ENCODE measurements at regions not wholly inside any gene's neighbourhood (a gene's known extent, or its start where the extent isn't known, plus 50 kb on each side); places are given as distances from the start of the nearest gene placed in this dataset.

DNA sequence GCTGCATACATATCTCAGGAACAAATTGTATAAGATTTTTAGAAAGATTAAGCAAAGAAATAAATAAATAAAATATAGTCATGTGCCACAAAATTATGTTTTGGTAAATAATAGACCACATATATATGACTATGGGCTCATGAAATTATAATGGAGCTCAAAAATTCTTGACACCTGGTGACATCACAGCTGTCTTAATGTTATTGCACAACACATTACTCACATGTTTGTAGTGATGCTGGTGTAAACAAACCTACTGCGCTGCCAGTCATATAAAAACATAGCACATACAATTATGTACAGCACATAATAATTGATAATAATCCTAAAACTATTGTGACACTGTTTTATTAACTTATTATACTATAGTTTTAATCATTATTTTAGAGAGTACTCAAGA lies 1159.1 kb downstream of the SI start:
- H3K27me3 ChIP-seq (ENCODE audit: control insufficient read depth, insufficient read depth, low read length), result no peaks in the 10 kb centered on the region
- H4K20me1 ChIP-seq (ENCODE audit: control insufficient read depth, extremely low read depth, insufficient read depth, low read length), result no peaks in the 10 kb centered on the region
- H3K9me3 ChIP-seq (ENCODE audit: control insufficient read depth, insufficient read depth, low read depth, low read length), result no peaks in the 10 kb centered on the region
- no peak overlapping the region for H3K4me2 ChIP-seq (ENCODE audit: extremely low read depth, insufficient read depth, low read length)
- no peak overlapping the region for H3K9ac ChIP-seq (ENCODE audit: insufficient read depth, low read length)
- H3K79me2 ChIP-seq (ENCODE audit: control insufficient read depth, insufficient read depth, low read length), result no peaks in the 10 kb centered on the region
- H3K27ac ChIP-seq (ENCODE audit: insufficient read depth, low read length), result no peak overlapping the region
- H3K4me1 ChIP-seq (ENCODE audit: control insufficient read depth, extremely low read depth, insufficient read depth, low read length), result no peaks in the 10 kb centered on the region
- DNase-seq (ENCODE audit: low read depth in 2 of 2), result no peak
- no peak for TF ChIP-seq EZH2 (IDR thresholded peaks at IDR 0.05; ENCODE audit: low read length, missing control alignments)
- TF ChIP-seq, protein P1, sequence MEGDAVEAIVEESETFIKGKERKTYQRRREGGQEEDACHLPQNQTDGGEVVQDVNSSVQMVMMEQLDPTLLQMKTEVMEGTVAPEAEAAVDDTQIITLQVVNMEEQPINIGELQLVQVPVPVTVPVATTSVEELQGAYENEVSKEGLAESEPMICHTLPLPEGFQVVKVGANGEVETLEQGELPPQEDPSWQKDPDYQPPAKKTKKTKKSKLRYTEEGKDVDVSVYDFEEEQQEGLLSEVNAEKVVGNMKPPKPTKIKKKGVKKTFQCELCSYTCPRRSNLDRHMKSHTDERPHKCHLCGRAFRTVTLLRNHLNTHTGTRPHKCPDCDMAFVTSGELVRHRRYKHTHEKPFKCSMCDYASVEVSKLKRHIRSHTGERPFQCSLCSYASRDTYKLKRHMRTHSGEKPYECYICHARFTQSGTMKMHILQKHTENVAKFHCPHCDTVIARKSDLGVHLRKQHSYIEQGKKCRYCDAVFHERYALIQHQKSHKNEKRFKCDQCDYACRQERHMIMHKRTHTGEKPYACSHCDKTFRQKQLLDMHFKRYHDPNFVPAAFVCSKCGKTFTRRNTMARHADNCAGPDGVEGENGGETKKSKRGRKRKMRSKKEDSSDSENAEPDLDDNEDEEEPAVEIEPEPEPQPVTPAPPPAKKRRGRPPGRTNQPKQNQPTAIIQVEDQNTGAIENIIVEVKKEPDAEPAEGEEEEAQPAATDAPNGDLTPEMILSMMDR (conservative IDR thresholded peaks at IDR 0.05 in 1 of 2, IDR thresholded peaks at IDR 0.05 in 1 of 2; ENCODE audit: low read depth in 1 of 2, low read length in 2 of 2), result no peak
- no peak overlapping the region for H2AFZ ChIP-seq (ENCODE audit: low read length)
- H3K4me3 ChIP-seq (replicated peaks in 1 of 4; ENCODE audit: control extremely low read depth in 1 of 4, insufficient read depth in 1 of 4, low read depth in 3 of 4, low read length in 4 of 4), result no peak overlapping the region
- H3K36me3 ChIP-seq (ENCODE audit: control insufficient read depth, insufficient read depth, low read length), result no peaks in the 10 kb centered on the region

DNA sequence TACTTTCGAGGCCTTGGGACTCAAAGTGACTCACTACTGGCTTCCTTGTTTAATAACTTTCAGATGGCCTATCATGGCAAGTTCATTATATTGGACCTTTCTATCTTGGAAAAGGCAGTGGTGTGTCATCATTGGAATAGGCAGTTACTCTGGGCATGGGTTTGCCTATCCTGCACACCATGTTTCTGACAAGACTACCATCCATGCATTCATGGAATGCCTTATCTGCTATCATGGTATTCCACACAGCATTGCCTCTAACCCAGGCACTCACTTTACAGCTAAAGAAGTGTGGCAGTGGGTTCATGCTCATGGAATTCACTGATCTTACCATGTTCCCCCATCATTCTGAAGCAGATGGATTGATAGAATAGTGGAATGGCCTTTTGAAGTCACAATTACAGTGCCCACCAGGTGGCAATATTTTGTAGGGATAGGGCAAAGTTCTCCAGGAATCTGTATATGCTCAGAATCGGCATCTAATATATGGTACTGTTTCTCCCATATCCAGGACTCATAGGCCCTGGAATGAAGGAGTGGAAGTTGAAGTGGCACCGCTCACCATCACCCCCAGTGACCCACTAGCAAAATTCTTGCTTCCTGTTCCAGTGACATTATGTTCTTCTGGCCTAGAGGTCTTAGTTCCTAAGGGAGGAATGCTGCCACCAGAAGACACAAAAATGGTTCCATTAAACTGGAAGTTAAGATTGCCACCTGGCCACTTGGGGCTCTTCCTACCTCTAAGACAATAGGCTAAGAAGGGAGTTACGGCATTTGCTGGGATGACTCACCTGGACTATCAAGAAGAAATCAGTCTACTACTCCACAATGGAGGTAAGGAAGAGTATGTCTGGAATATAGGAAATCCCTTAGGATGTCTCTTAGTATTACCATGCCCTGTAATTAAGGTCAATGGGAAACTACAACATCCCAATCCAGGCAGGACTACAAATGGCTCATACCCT lies 1161.4 kb downstream of the SI start:
- TF ChIP-seq EZH2 (IDR thresholded peaks at IDR 0.05; ENCODE audit: low read length, missing control alignments), result no peak
- TF ChIP-seq, protein P1 (conservative IDR thresholded peaks at IDR 0.05 in 1 of 2, IDR thresholded peaks at IDR 0.05 in 1 of 2; ENCODE audit: low read depth in 1 of 2, low read length in 2 of 2), result no peak
- Histone ChIP-seq H3K9me3 (ENCODE audit: control insufficient read depth, insufficient read depth, low read depth, low read length) (no peaks in the 10 kb centered on the region), H3K27ac (ENCODE audit: insufficient read depth, low read length) (no peak overlapping the region), H3K4me1 (ENCODE audit: control insufficient read depth, extremely low read depth, insufficient read depth, low read length) (no peaks in the 10 kb centered on the region), H3K79me2 (ENCODE audit: control insufficient read depth, insufficient read depth, low read length) (no peaks in the 10 kb centered on the region), H4K20me1 (ENCODE audit: control insufficient read depth, extremely low read depth, insufficient read depth, low read length) (no peaks in the 10 kb centered on the region), H3K9ac (ENCODE audit: insufficient read depth, low read length) (no peak overlapping the region), H3K27me3 (ENCODE audit: control insufficient read depth, insufficient read depth, low read length) (no peaks in the 10 kb centered on the region), H2AFZ (ENCODE audit: low read length) (no peak overlapping the region), H3K4me3 (replicated peaks in 1 of 4; ENCODE audit: control extremely low read depth in 1 of 4, insufficient read depth in 1 of 4, low read depth in 3 of 4, low read length in 4 of 4) (no peak overlapping the region), H3K36me3 (ENCODE audit: control insufficient read depth, insufficient read depth, low read length) (no peaks in the 10 kb centered on the region), H3K4me2 (ENCODE audit: extremely low read depth, insufficient read depth, low read length) (no peak overlapping the region)
- DNase-seq (ENCODE audit: low read depth in 2 of 2), result no peak

DNA sequence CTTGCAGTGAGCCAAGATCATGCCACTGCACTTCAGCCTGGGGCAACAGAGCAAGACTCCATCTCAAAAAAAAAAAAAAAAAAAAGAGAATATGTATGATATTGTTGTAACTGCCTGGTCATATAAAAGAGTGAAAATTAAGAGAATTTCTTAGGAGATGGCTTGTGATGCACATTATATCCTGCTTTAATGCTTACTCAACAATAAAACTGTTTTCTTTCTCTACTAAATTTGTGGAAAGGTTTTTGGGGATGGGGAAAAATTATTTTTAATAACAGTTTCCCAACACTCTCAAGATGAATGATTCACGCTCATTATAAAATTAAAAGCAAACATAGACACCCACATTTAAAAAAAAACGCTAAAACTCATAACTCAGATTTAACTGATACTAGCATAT lies 1163.0 kb downstream of the SI start:
- Histone ChIP-seq H3K4me3 (replicated peaks in 1 of 4; ENCODE audit: control extremely low read depth in 1 of 4, insufficient read depth in 1 of 4, low read depth in 3 of 4, low read length in 4 of 4) (no peak overlapping the region), H3K27ac (ENCODE audit: insufficient read depth, low read length) (no peak overlapping the region), H4K20me1 (ENCODE audit: control insufficient read depth, extremely low read depth, insufficient read depth, low read length) (no peaks in the 10 kb centered on the region), H3K9me3 (ENCODE audit: control insufficient read depth, insufficient read depth, low read depth, low read length) (no peaks in the 10 kb centered on the region), H2AFZ (ENCODE audit: low read length) (no peak overlapping the region), H3K27me3 (ENCODE audit: control insufficient read depth, insufficient read depth, low read length) (no peaks in the 10 kb centered on the region), H3K79me2 (ENCODE audit: control insufficient read depth, insufficient read depth, low read length) (no peaks in the 10 kb centered on the region), H3K4me2 (ENCODE audit: extremely low read depth, insufficient read depth, low read length) (no peak overlapping the region), H3K9ac (ENCODE audit: insufficient read depth, low read length) (no peak overlapping the region), H3K36me3 (ENCODE audit: control insufficient read depth, insufficient read depth, low read length) (no peaks in the 10 kb centered on the region), H3K4me1 (ENCODE audit: control insufficient read depth, extremely low read depth, insufficient read depth, low read length) (no peaks in the 10 kb centered on the region)
- TF ChIP-seq, protein P1 (conservative IDR thresholded peaks at IDR 0.05 in 1 of 2, IDR thresholded peaks at IDR 0.05 in 1 of 2; ENCODE audit: low read depth in 1 of 2, low read length in 2 of 2), result no peak
- TF ChIP-seq EZH2 (IDR thresholded peaks at IDR 0.05; ENCODE audit: low read length, missing control alignments), result no peak
- DNase-seq (ENCODE audit: low read depth in 2 of 2), result no peak
